HEK293 (cell line): ENCODE measurements at regions not wholly inside any gene's neighbourhood (a gene's known extent, or its start where the extent isn't known, plus 50 kb on each side); places are given as distances from the start of the nearest gene placed in this dataset.

ENCODE experiments used
- CTCF ChIA-PET: fragments of 350-600 bp; formaldehyde crosslinking; extraction: SDS; loops from one replicate; lab custom pipeline; 2021; ENCODE audit warnings: antibody characterized with exemption; lab: Yijun Ruan, JAX
- POLR2A ChIA-PET: fragments of 300-600 bp; formaldehyde crosslinking; extraction: SDS; loops from one replicate; lab custom pipeline; 2020; ENCODE audit warnings: antibody characterized with exemption, inconsistent platforms; lab: Yijun Ruan, JAX
- H3K27ac ChIP-seq: fragments of 200-500 bp; sonication (Bioruptor generic); 2 replicates; pipeline ENCODE4 v1.5.1; 2014; ENCODE audit warnings: low read depth, low read length, control low read depth, inconsistent platforms; ENCODE audit errors: extremely low read depth
- H3K36me3 ChIP-seq, 2 experiments: fragments of 200-500 bp in 1 of 2; sonication (Bioruptor generic) in 1 of 2; 1 replicate in 1 of 2; 2 replicates in 1 of 2; pipeline ENCODE4 v1.5.1; 2014 to 2017; ENCODE audit warnings: inconsistent platforms in 2 of 2, low read length in 2 of 2; ENCODE audit not compliant: control insufficient read depth in 2 of 2, insufficient read depth in 1 of 2
- H3K4me1 ChIP-seq: fragments of 200-500 bp; sonication (Bioruptor generic); 2 replicates; pipeline ENCODE4 v1.5.1; 2014; ENCODE audit warnings: mild to moderate bottlenecking, low read length, inconsistent platforms; ENCODE audit not compliant: control insufficient read depth, insufficient read depth
- H3K4me3 ChIP-seq: 2 replicates; pipeline ENCODE4 v1.5.1; 2011; ENCODE audit warnings: low read depth, mild to moderate bottlenecking, control low read depth, low read length, moderate library complexity
- H3K9me3 ChIP-seq: fragments of 200-500 bp; sonication (Bioruptor generic); 2 replicates; pipeline ENCODE4 v1.5.1; 2014; ENCODE audit warnings: low read depth, low read length, inconsistent platforms; ENCODE audit not compliant: control insufficient read depth, insufficient read depth
- GFI1B ChIP-seq: fragments of 450-650 bp; formaldehyde crosslinking; IDR thresholded peaks from 2 replicates; pipeline ENCODE4 v1.5.1; 2016; ENCODE audit warnings: missing biosample characterization, missing genetic modification characterization
- GLIS2 ChIP-seq: fragments of 450-650 bp; formaldehyde crosslinking; IDR thresholded peaks from 2 replicates; pipeline ENCODE4 v1.5.1; 2016; ENCODE audit warnings: missing biosample characterization, missing genetic modification characterization
- KLF7 ChIP-seq: fragments of 450-650 bp; formaldehyde crosslinking; IDR thresholded peaks from 2 replicates; pipeline ENCODE4 v1.5.1; 2016; ENCODE audit warnings: missing biosample characterization, missing genetic modification characterization, borderline replicate concordance
- SETDB1 ChIP-seq: IDR thresholded peaks from one replicate; pipeline ENCODE4 v1.6.1; 2017; ENCODE audit warnings: mild to moderate bottlenecking, low read length, moderate library complexity, mixed read lengths; ENCODE audit not compliant: insufficient read length
- SP2 ChIP-seq: fragments of 450-650 bp; formaldehyde crosslinking; IDR thresholded peaks from 2 replicates; pipeline ENCODE4 v1.5.1; 2016; ENCODE audit warnings: missing biosample characterization, missing genetic modification characterization
- TRIM28 ChIP-seq: IDR thresholded peaks from 2 replicates; pipeline ENCODE4 v1.6.1; 2011; ENCODE audit warnings: low read length, control low read depth, borderline replicate concordance
- ZBTB49 ChIP-seq: fragments of 450-650 bp; formaldehyde crosslinking; IDR thresholded peaks from 2 replicates; pipeline ENCODE4 v1.5.1; 2016; ENCODE audit warnings: missing biosample characterization, missing genetic modification characterization, low read depth
- ZIC2 ChIP-seq: fragments of 450-650 bp; formaldehyde crosslinking; IDR thresholded peaks from 2 replicates; pipeline ENCODE4 v1.5.1; 2016; ENCODE audit warnings: missing biosample characterization, missing genetic modification characterization
- ZNF133 ChIP-seq: fragments of 450-650 bp; formaldehyde crosslinking; IDR thresholded peaks from 2 replicates; pipeline ENCODE4 v1.5.1; 2016; ENCODE audit warnings: missing biosample characterization, missing genetic modification characterization
- ZNF16 ChIP-seq: fragments of 450-650 bp; formaldehyde crosslinking; IDR thresholded peaks from 2 replicates; pipeline ENCODE4 v1.5.1; 2016; ENCODE audit warnings: low read depth, missing biosample characterization, missing genetic modification characterization
- ZNF2 ChIP-seq: fragments of 450-650 bp; formaldehyde crosslinking; IDR thresholded peaks from 2 replicates; pipeline ENCODE4 v1.5.1; 2016; ENCODE audit warnings: missing biosample characterization, missing genetic modification characterization
- ZNF571 ChIP-seq: fragments of 450-650 bp; formaldehyde crosslinking; IDR thresholded peaks from 2 replicates; pipeline ENCODE4 v1.5.0; 2017; ENCODE audit warnings: missing biosample characterization, missing genetic modification characterization
- ZSCAN5A ChIP-seq: fragments of 450-650 bp; formaldehyde crosslinking; IDR thresholded peaks from 2 replicates; pipeline ENCODE4 v1.5.1; 2016; ENCODE audit warnings: missing biosample characterization, missing genetic modification characterization
- TF ChIP-seq, protein P1 (sequence below): fragments of 450-650 bp; formaldehyde crosslinking; IDR thresholded peaks from 2 replicates; pipeline ENCODE4 v1.5.1; 2017; ENCODE audit warnings: missing biosample characterization, missing genetic modification characterization

- H3K27ac ChIP-seq: no peak overlapping the region
Measured at GRCh38 chr13:78431328-78431727, 172.0 kb downstream of the POU4F1 start.

DNA sequence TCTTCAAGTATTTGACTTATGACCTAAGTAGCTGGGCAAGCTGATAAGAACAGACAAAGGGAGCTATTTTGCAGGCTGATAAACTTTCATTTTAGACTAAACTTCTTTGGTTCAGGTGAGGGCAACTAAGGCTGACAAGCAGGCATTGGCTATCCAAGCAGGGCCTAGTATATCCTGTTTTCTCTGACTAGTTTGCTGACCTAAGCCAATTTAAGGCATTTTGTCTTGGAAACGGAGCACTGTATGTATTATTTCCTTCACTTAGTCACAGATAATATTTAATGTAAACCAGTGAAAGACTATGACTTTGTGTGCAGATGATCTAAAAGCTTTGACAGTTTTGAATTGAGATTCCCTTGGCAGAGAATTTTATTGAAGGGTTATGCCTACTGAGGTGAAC lies 172.5 kb downstream of the POU4F1 start:
- Histone ChIP-seq H3K36me3 (no peaks in the 10 kb centered on the region), H3K9me3 (no peaks in the 10 kb centered on the region), H3K4me1 (no peaks in the 10 kb centered on the region), H3K27ac (no peak overlapping the region), H3K4me3 (no peak overlapping the region)
- ChIA-PET CTCF (no interaction called here), POLR2A (no interaction called here)
- TF ChIP-seq, protein P1, sequence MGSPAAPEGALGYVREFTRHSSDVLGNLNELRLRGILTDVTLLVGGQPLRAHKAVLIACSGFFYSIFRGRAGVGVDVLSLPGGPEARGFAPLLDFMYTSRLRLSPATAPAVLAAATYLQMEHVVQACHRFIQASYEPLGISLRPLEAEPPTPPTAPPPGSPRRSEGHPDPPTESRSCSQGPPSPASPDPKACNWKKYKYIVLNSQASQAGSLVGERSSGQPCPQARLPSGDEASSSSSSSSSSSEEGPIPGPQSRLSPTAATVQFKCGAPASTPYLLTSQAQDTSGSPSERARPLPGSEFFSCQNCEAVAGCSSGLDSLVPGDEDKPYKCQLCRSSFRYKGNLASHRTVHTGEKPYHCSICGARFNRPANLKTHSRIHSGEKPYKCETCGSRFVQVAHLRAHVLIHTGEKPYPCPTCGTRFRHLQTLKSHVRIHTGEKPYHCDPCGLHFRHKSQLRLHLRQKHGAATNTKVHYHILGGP (tag by site-specific recombination): no peak
- TF ChIP-seq GLIS2 (tag by site-specific recombination) (no peak), ZNF133 (tag by site-specific recombination) (no peak)

More at GRCh38 chr13:78431328-78431727, 172.0 kb downstream of the POU4F1 start:
- TF ChIP-seq ZNF2 (tag by site-specific recombination): no peak
- no peak for TF ChIP-seq ZBTB49
- no peak for TF ChIP-seq ZSCAN5A (tag by site-specific recombination)
- TF ChIP-seq KLF7 (tag by site-specific recombination): no peak
- no peak for TF ChIP-seq ZNF571
- TF ChIP-seq SETDB1: no peak
- TF ChIP-seq ZIC2 (tag by site-specific recombination): no peak
- no peak for TF ChIP-seq ZNF16 (tag by site-specific recombination)
- CTCF ChIA-PET: interaction anchor here (0.6 kb wide), 1 partner anchor 19 kb away, joined by 3 read pairs; no protein-coding TSS in a partner anchor
- Histone ChIP-seq H3K9me3 (no peaks in the 10 kb centered on the region), H3K4me1 (no peaks in the 10 kb centered on the region), H3K4me3 (no peak overlapping the region), H3K36me3 (no peaks in the 10 kb centered on the region)
- POLR2A ChIA-PET: no interaction called here

GRCh38 chr13:78430166-78430791 lies 173.1 kb downstream of the POU4F1 start:
- ChIA-PET CTCF (no interaction called here), POLR2A (no interaction called here)
- Histone ChIP-seq H3K27ac (no peak overlapping the region), H3K36me3 (no peaks in the 10 kb centered on the region), H3K9me3 (no peaks in the 10 kb centered on the region), H3K4me1 (no peaks in the 10 kb centered on the region), H3K4me3 (no peak overlapping the region)
- no peak for TF ChIP-seq SP2 (tag by site-specific recombination)
- TF ChIP-seq GFI1B (tag by site-specific recombination): no peak
- TF ChIP-seq TRIM28: peak; percentile 70; the same call in 1 of the 2 replicates
